Activated CD4-positive, alpha-beta T cell treated with anti-CD3 and anti-CD28 coated beads, Interleukin-2, Interleukin-6, amounts not matched to agents 100 ng/mL and 50 ng/mL, durations not matched to agents 16 hours and 8 hours (primary cell): ENCODE measurements at regions not wholly inside any gene's neighbourhood (a gene's known extent, or its start where the extent isn't known, plus 50 kb on each side); places are given as distances from the start of the nearest gene placed in this dataset.
A peak's percentile ranks its signal among the peaks of the same experiment; 100 is the strongest.

Experiments
- DNase-seq: peaks from one replicate; pipeline ENCODE4 v3.0.0-alpha.2; 2020

GRCh38 chr3:187823746-187824145 is 78.5 kb upstream of the BCL6 start:
- no peak for DNase-seq

DNA sequence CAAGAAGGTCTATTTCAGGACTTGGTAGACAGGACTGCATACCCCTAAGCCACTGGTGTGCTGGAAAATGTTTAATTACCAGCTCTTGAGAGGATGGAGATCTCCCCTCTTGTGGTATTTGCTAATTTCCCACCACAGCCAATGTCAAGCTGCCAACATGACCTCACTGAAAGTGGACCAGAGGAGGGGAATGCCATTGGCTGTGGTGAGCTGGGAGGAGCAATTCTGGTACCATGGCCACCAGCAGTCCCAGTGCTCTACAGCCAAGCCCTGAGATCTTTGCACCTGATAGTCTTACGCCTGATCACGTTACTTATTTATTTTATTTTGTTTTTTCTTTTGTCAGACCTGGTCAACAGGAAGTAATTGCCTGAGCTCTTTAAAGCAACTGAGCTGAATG is 82.5 kb upstream of the BCL6 start:
- DNase-seq = no peak

DNA sequence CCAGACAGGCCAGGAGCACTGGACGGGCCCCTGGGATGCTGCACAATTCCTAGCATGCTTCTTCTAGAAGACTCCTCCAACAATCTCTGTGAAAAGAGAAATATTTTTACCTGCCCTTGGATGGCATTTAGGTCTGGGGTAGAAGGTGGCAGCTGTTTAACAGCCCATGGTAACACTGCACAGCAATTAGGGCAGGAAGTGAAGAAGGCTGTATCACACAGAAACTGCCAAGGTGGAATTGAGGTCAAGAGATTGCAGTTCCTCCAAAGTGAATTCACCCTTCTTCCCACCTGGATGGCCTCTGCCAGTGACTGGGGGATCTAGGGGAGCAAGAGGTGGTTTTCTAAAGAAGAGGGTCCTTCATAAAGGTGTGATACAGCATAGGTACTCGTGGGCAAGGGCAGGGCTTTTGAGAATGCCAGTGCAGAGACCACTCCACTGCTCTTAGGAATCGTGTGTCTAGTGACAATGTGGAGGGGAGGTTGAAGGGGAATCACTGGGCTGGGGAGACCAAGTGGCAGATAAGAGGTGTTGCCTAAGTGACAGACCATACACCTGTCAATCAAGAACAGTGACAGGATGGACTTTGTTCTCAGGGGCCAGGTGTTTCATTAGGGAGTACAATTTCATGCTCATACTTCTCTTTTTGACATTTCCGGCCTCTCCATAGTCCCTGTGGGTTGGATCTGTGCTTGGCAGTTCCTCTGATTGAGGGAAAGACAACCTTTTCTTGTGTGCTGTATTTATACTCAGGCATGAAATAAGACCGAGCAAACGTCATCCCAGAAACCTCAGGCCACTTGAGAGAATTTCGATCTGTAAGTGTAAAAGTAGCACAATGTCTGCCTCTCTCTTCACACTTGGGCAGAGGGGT is 83.5 kb upstream of the BCL6 start:
- DNase-seq = peak; percentile 11

DNA sequence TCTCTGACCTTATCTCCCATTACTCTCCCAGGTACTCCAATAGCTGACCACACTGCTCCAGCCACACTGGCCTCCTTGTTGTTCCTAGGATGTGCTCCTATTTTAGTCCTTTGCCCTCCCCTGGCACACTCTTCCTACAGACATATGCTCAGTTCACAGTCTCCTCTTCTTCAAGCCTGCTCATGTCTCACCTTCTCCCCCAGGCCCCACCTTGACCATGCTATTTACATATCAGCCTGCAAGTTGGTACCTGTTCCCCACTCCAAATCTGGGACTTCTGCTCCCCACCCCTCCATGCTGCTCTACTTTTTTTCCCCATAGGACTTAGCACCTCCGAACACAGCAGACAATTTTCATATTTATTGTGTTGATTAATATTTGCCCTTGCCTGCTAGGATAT is 84.9 kb upstream of the BCL6 start:
- no peak for DNase-seq

DNA sequence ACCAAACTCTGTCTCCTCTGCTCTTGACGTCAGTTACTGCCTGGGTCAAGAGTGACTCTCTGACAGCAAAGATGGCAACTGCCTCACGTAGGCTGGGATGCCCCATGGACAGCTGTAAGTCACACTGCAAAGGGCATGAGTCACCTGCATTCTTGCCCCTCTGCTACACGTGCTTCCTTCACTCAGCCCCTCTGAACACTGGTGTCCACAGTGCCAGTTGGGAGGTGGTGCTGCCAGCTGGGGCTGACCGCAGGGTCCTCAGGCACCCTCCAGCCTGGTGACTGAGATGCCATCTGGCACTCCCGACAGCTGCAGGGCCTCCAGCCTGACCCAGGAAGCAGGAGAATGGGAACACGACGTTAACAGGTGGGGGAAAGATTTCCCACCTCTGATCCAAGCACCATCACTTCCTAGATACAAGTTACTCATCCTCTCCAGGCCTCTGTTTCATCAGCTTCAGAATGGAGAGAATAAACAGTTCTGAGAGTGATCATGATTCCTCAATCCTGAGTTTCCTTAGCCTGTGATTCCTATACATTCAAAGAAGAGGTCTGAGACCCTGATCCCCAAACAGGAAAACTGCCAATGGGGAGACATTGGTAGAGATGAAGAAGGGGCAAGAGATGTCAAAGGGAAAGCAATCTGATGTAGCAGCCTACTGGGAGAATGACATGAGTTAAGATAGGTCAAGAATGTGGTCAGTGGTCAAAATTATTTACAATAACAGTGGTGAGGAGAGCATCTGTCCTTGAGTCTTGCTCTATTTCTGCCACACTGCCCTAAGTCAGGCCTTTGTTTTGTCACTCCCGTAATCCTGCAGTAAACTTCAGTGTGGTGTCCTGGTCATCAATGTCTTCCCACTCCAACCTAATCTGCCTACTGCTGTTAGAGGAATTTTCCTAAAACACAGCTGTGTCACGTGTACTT is 86.1 kb upstream of the BCL6 start:
- no peak for DNase-seq

DNA sequence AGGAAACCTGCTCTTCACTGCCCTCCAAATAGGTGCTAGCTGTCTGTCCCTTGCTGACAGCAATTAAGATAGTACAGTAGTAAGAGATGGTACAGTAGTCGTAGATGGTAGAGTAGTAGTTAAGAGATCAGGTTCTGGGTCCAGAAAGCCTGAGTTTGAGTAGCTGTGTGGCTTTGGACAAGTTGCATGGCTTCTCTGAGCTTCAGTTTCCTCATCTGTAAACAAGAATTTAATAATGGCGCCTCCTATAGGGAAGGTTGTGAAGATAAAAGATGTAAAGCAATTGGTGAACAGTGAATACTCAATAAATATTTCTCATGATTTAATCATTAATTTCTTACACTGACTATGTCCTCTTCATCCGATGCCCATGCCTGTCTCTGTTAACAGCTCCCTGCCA is 86.9 kb upstream of the BCL6 start:
- DNase-seq = peak; percentile 11

DNA sequence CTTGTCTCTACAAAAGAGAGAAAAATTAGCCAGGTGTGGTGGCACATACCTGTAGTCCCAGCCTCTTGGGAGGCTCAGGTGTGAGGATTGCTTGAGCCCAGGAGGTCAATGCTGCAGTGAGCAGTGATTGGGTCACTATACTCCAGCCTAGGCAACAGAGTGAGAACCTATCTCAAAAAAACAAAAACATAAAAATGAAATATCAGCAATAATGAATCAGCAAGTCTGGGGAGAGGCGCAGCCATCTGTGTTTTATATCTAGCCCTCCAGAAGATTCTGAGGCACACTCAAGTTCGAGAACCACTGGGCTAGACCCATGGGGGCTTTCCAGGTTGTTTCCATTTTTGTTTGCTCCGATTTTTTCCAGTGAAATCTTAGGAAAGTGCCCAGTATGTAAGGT is 88.1 kb upstream of the BCL6 start:
- DNase-seq = no peak

DNA sequence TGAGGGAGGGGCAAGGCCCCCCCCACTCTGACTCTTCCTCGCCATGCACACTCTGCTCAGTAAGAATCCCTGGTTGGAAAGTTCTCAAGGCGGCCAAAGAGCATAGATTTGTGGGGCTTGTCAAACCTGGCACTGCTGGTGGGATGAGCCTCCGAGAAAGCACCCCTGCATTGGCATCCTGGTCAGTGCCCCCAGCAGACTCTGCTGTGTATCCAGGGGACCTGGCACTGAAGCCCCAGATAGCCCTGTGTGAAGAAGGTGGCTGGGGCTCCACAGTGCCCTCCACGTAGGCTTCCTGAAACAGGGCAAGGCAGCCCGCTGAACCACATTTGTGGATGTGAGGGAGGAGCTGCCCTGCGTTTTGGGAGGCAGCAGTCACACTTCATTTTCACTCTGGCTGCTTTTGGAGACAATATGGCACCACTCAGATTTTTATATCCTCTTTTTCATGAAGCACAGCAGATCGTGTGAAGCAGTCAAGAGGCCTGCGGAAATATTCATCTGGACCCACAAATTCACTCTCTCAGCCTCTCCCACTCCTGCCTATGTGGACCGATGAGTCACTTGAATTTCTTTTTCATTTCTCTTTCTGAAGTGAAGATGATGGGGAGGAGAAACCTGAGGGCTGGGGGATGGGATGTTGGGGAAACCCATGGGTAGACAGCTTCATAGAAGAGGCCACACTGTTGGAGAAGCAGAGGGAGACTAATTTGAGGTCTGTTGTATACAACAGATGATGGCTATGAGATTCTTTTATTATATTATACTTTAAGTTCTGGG is 88.7 kb upstream of the BCL6 start:
- peak; percentile 39 for DNase-seq

DNA sequence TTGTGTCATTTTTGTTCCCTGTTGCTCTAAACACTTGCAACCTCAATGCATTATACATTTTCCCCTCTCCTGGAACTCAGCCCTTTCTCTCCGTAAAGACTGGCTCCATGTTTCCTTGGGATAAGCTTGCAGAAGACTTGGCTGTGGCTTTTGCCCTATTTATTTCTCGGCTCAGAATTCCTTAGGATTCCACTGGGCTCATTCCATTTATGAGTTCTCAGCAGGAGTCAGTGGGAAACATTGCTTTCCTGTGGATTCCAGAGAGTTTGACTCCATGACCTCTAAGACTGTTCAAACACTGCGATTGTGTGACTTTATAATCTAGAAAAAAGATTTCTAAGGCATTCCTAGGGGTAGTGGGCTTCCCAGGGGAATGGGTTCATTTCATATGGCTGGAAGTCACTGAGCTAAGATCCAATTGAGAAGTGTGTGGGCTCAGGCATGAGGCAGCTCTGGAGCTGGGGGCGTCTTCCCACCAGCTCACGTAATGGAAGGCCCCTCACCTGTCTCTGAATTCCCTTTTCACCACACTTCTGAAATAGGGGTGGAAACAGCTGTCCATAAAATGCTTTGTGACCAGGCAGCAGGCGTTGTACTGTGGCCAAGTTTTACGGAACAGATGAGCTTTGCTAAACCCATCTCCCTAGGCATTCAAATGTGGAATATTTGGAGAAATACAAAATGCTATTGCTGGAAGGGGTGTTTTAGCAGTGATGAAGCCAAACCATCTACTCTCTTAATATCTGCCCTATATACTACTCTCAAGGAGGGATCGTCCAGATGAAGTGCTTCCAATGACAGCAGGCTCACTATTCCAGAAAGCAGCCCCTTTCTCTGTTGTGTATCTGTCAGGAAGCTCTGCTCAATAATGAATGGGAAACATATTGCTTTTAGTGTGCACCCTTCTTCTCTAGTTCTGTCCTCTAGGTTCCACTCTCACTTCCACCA is 91.8 kb upstream of the BCL6 start:
- DNase-seq = no peak

GRCh38 chr3:187838016-187838540 is 92.8 kb upstream of the BCL6 start:
- no peak for DNase-seq

- DNase-seq = no peak
Measured at GRCh38 chr3:187839422-187839821, 94.2 kb upstream of the BCL6 start.

GRCh38 chr3:187840856-187841255 is 95.6 kb upstream of the BCL6 start:
- DNase-seq = no peak

- peak; percentile 44 for DNase-seq
Measured at GRCh38 chr3:187841560-187841959, 96.3 kb upstream of the BCL6 start.

GRCh38 chr3:187843654-187844053 is 98.4 kb upstream of the BCL6 start:
- no peak for DNase-seq

- DNase-seq = no peak
Measured at GRCh38 chr3:187844708-187845107, 99.4 kb upstream of the BCL6 start.

- no peak for DNase-seq
Measured at GRCh38 chr3:187845826-187846225, 100.6 kb upstream of the BCL6 start.

DNA sequence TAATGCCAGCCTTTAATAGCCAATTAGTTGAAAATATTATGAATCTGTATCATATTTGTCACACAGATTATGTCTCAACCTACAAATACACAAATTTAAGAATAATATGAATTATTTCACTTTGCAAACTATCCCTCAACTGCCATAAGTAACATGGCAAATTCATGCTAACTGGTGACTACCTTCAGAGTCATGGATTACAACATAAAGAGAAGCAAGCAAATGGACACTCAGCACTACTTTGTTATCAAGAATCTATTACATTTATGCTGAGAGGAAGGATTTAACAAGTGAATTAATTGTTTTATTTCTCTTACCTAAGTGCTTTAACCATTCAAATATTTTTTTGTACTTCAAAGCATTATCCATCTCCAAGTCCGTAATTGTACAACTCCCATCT is 103.1 kb upstream of the BCL6 start:
- DNase-seq = no peak

DNA sequence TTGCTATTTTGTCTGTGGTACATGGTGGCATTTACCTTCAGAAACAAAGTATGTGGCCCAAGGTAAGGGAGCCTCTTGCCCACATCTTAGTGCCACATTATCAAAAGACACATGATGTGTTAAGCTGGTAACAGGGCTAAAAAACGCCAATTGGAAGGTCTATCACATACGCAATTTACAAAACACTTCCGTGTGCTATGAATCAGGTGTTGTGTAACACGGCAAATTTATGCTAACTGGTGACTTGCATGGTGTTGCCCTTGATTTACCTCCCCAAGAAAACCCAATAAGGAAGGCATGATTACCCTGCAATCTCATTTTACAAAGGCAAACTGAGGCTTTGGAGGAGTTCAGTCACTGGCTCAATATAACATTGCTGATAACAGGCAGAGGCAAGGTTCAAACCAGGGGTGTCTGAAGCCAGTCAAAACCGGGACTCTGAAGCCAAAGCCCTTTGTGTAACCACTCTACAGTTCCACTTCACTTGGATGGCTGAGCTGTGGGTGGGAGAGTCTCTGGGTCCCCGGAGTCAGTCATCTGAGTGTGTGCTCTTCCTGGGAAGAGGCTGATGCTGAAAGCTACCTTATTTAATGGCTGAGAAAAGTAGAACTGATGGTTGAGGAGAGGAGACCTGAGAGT is 103.9 kb upstream of the BCL6 start:
- DNase-seq = no peak

- DNase-seq = no peak
Measured at GRCh38 chr3:187850258-187850921, 105.1 kb upstream of the BCL6 start.
